Kidney (tissue), 13 donors: ENCODE measurements at regions not wholly inside any gene's neighbourhood (a gene's known extent, or its start where the extent isn't known, plus 50 kb on each side); places are given as distances from the start of the nearest gene placed in this dataset.

Experiments used
- DNase-seq, 5 donors: peaks; one replicate each; pipeline ENCODE4 v3.0.0-alpha.2; 2013 to 2020
- FAIRE-seq: peaks from 2 replicates; lab custom pipeline; 2012; peaks lifted over from hg19 to GRCh38; lab: Jason Lieb, UNC
- H3K27ac ChIP-seq, 2 donors: one replicate each; pipeline ENCODE4 v1.7.0; 2013; ENCODE audit warnings: low read depth in 2 of 2, low read length in 2 of 2, inconsistent platforms in 1 of 2
- H3K27me3 ChIP-seq: one replicate; pipeline ENCODE4 v1.7.1; 2013; ENCODE audit warnings: low read length, inconsistent platforms; ENCODE audit not compliant: control insufficient read depth, insufficient read depth
- H3K36me3 ChIP-seq, 3 donors: one replicate each; pipeline versions ENCODE4 v1.7.0 to v1.7.1; 2013; ENCODE audit warnings: low read length in 3 of 3, control low read depth in 1 of 3, inconsistent platforms in 1 of 3; ENCODE audit not compliant: insufficient read depth in 3 of 3, control insufficient read depth in 2 of 3
- H3K4me1 ChIP-seq, 3 donors: one replicate each; pipeline versions ENCODE4 v1.7.0 to v1.7.1; 2013; ENCODE audit warnings: low read length in 3 of 3, inconsistent platforms in 1 of 3, low read depth in 1 of 3; ENCODE audit not compliant: control insufficient read depth in 2 of 3, insufficient read depth in 2 of 3
- H3K4me3 ChIP-seq, 3 donors: one replicate each; pipeline versions ENCODE4 v1.7.0 to v1.8.1; 2013; ENCODE audit warnings: low read length in 3 of 3, control low read depth in 1 of 3, inconsistent platforms in 1 of 3
- H3K9ac ChIP-seq, 3 donors: one replicate each; pipeline versions ENCODE4 v1.7.0 to v1.7.1; 2013; ENCODE audit warnings: low read length in 3 of 3, control low read depth in 1 of 3, inconsistent platforms in 1 of 3
- H3K9me3 ChIP-seq, 3 donors: one replicate each; pipeline versions ENCODE4 v1.7.0 to v1.7.1; 2013; ENCODE audit warnings: low read length in 3 of 3, control low read depth in 1 of 3, inconsistent platforms in 1 of 3; ENCODE audit not compliant: control insufficient read depth in 2 of 3, insufficient read depth in 1 of 3
- intact Hi-C: fragments of 100-400 bp; cut with DNase I; formaldehyde crosslinking; loops from one replicate; pipeline ENCODE4 v1.11.1; 2022
- TF ChIP-seq, protein P1 (sequence below): IDR thresholded peaks from 3 replicates; pipeline ENCODE4 v1.5.1; 2012; ENCODE audit warnings: mild to moderate bottlenecking, moderate library complexity, borderline replicate concordance; ENCODE audit not compliant: insufficient read depth; ENCODE audit errors: extremely low read depth
- donor health status: control.
- donor health status: control.
- donor health status: control.
- donor health status: control.
- donor health status: control.
- donor health status: DM: yes; HTN: yes; CAD: no.
- donor health status: Normal renal cell carcinoma (clear cell type).

DNA sequence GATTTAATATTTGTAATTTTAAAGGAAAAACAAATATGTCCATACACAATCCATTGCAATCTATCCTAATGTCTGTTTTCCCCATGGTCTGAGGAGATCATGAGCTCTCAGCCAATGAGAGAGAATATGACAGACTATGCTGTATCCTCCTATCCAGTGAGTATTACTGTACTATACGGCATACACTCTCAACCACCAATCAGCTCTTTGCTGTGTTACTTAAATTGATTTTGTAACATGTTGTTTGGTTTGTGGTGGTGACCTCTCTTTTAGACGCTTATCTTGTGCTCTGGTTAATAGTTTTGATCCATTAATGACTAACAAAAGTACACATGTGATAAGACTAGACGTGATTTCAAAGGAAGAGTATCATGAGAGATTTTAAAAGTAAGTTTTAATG, 231.5 kb upstream of the FOXN3 start:
- Histone ChIP-seq H3K9ac (no peak overlapping the region), H3K4me3 (no peak overlapping the region), H3K27me3 (no peaks in the 10 kb centered on the region), H3K27ac (no peak overlapping the region), H3K9me3 (no peaks in the 10 kb centered on the region), H3K4me1 (no peaks in the 10 kb centered on the region), H3K36me3 (no peaks in the 10 kb centered on the region)
- intact Hi-C loops = no loop called here
- FAIRE-seq = no peak
- DNase-seq = no peak
- TF ChIP-seq, protein P1, sequence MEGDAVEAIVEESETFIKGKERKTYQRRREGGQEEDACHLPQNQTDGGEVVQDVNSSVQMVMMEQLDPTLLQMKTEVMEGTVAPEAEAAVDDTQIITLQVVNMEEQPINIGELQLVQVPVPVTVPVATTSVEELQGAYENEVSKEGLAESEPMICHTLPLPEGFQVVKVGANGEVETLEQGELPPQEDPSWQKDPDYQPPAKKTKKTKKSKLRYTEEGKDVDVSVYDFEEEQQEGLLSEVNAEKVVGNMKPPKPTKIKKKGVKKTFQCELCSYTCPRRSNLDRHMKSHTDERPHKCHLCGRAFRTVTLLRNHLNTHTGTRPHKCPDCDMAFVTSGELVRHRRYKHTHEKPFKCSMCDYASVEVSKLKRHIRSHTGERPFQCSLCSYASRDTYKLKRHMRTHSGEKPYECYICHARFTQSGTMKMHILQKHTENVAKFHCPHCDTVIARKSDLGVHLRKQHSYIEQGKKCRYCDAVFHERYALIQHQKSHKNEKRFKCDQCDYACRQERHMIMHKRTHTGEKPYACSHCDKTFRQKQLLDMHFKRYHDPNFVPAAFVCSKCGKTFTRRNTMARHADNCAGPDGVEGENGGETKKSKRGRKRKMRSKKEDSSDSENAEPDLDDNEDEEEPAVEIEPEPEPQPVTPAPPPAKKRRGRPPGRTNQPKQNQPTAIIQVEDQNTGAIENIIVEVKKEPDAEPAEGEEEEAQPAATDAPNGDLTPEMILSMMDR = no peak

DNA sequence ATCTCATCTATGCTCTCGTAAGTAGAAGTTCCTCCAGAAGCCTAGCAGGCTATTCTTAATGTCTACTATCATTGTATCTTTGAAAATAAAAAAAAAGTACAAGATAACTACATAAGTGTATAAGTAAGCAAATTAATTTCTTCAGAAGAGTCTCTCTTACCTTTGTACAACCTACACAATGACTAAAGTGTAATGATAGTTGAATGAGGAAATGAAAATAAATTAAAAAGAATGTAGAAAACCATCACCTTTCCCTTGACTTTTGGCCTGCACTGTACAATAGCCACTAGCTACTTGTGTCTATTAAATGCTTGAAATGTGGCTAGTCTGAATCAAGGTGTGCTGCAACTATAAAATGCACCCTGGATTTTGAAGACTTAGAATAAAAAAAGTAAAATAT, 229.9 kb upstream of the FOXN3 start:
- DNase-seq = no peak
- no peaks in the 10 kb centered on the region for H3K9me3 ChIP-seq
- TF ChIP-seq, protein P1 = no peak
- H3K4me1 ChIP-seq = no peaks in the 10 kb centered on the region
- no peak overlapping the region for H3K9ac ChIP-seq
- no peak overlapping the region for H3K27ac ChIP-seq
- FAIRE-seq = no peak
- H3K4me3 ChIP-seq = no peak overlapping the region
- no peaks in the 10 kb centered on the region for H3K36me3 ChIP-seq
- intact Hi-C loops = no loop called here
- H3K27me3 ChIP-seq = no peaks in the 10 kb centered on the region

DNA sequence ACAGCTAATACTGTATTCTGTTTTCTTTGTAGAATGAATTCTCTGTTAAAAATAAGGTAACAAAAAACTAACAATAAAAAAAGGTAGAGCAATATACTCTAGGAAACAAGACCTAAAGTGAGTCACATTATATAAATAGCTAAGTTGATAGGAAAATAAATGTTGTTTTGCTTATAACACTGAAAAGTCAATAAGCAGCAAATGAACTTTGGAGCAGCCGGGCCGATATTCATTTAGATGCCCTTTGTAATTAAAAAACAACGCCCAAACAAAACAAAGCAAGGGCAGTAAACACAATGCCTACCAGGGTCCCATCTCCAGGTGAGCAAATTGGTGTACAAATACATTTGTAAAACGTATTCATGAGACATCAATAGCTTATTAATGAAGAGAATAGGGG, 227.6 kb upstream of the FOXN3 start:
- TF ChIP-seq, protein P1 = no peak
- Histone ChIP-seq H3K4me1 (no peaks in the 10 kb centered on the region), H3K9me3 (no peaks in the 10 kb centered on the region), H3K36me3 (no peaks in the 10 kb centered on the region), H3K4me3 (no peak overlapping the region), H3K27ac (no peak overlapping the region), H3K27me3 (no peaks in the 10 kb centered on the region), H3K9ac (no peak overlapping the region)
- FAIRE-seq (no peak), DNase-seq (no peak)
- intact Hi-C loops = no loop called here

DNA sequence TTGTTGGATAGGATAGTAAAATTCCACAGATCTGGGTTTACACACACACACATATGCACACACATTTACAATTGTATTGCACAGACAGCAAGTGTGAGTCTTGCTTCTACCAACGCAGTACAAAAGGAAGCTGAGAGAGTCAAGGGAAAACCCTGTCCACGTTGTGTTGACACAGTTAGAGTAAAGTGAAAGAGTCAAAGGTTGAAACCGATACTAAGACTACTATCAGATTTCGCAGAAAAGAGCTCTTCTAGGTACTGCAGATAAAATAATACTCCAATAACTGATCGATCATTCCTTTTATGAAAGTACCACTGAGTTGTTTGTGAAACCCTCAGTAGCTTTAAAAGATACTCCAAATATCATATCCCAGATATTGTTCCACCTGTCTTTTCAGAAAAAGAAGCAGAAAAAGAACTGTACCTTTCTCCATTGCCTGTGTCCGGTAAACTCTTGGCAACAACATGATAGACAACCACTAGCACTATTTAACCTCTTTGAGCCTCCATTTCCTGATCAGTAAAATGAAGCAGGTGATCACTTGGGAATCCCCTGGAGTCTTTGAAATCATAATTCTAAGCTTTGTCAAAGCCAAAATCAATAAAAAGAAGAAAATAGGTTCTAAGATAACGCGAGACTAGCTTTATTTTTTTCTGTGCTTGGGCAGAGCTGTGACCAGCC, 224.6 kb upstream of the FOXN3 start:
- H3K4me3 ChIP-seq = no peak overlapping the region
- intact Hi-C loops = no loop called here
- H3K4me1 ChIP-seq = no peaks in the 10 kb centered on the region
- DNase-seq (no peak), FAIRE-seq (no peak)
- H3K9ac ChIP-seq = no peak overlapping the region
- no peaks in the 10 kb centered on the region for H3K36me3 ChIP-seq
- no peaks in the 10 kb centered on the region for H3K9me3 ChIP-seq
- H3K27ac ChIP-seq = no peak overlapping the region
- TF ChIP-seq, protein P1 = no peak
- H3K27me3 ChIP-seq = no peaks in the 10 kb centered on the region
